Testis (tissue), 2 donors: ENCODE measurements at regions not wholly inside any gene's neighbourhood (a gene's known extent, or its start where the extent isn't known, plus 50 kb on each side); places are given as distances from the start of the nearest gene placed in this dataset.

Source experiments
- DNase-seq: peaks from one replicate; pipeline ENCODE4 v3.0.0-alpha.2; 2019
- H3K27ac ChIP-seq, 2 donors: fragments of 200-600 bp; sonication (generic); one replicate each; pipeline ENCODE4 v1.5.1; 2019
- H3K27me3 ChIP-seq: fragments of 200-600 bp; sonication (generic); one replicate; pipeline ENCODE4 v1.5.1; 2019
- H3K36me3 ChIP-seq: fragments of 200-600 bp; sonication (generic); one replicate; pipeline ENCODE4 v1.5.1; 2017; ENCODE audit warnings: low read depth; ENCODE audit errors: missing control alignments
- H3K4me1 ChIP-seq: fragments of 200-600 bp; sonication (generic); one replicate; pipeline ENCODE4 v1.5.1; 2019
- H3K4me3 ChIP-seq, 2 donors: fragments of 200-600 bp; sonication (generic); one replicate each; pipeline ENCODE4 v1.5.1; 2017 to 2019
- H3K9me3 ChIP-seq: fragments of 200-600 bp; sonication (generic); one replicate; pipeline ENCODE4 v1.5.1; 2017
- POLR2A ChIP-seq: fragments of 450-650 bp; IDR thresholded peaks from one replicate; pipeline ENCODE4 v1.6.1; 2017; ENCODE audit warnings: antibody characterized with exemption, mild to moderate bottlenecking, moderate library complexity
- WGBS, 2 donors: methylation state at CpG; one replicate each; pipeline ENCODE4 v1.1.5; 2018; 5-methylcytosine and 5-hydroxymethylcytosine counted together
- intact Hi-C: fragments of 100-400 bp; cut with DNase I; formaldehyde crosslinking; loops from one replicate; pipeline ENCODE4 v1.15.1; 2023; ENCODE audit warnings: low total_unique reads
- TF ChIP-seq, protein P1 (sequence below), 3 experiments: fragments of 450-650 bp in 2 of 3; fragments of 200-600 bp in 1 of 3; sonication (generic) in 1 of 3; IDR thresholded peaks; one replicate each; pipeline ENCODE4 v1.5.1; 2016 to 2019; ENCODE audit warnings: antibody characterized with exemption in 3 of 3, mild to moderate bottlenecking in 2 of 3, moderate library complexity in 1 of 3

DNA sequence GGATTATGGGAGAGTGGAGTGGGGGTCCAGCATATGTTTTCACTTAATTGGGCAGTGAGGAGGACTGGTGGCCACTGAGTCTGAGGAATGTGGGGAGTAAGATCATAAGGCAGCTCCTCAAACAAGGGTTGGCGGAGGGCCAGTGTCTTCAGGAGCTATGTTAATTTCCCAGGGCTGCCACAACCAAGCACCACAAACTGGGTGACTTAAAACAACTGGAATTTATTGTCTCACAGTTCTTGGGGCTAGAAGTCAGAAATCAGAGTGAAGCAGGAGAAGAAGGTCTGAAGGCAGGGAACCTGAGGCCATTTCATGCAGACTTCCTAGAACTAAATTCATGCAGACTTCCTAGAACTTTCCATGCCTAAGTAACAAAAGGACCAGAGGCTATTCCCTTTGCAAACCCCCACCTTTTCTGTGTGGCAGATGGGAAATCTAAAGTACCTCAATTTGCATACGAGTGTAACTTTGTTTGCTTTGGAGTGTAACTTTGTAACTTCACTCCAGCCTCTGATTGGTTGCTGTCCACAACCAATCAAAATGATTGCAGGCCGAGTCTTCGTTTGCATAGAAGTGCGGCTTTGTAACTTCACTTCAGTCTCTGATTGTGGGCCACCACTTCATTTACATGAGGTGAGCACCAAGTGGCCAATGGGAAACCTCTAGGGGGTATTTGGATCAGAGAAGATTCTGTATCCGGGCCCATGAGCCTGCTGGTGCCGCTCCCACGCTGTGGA is 50.5 kb upstream of the ZBED5 start:
- intact Hi-C loops: no loop called here
- Histone ChIP-seq H3K4me3 (no peak overlapping the region), H3K27me3 (no peaks in the 10 kb centered on the region), H3K4me1 (no peaks in the 10 kb centered on the region), H3K9me3 (no peaks in the 10 kb centered on the region), H3K27ac (no peak overlapping the region), H3K36me3 (no peaks in the 10 kb centered on the region)
- TF ChIP-seq, protein P1, sequence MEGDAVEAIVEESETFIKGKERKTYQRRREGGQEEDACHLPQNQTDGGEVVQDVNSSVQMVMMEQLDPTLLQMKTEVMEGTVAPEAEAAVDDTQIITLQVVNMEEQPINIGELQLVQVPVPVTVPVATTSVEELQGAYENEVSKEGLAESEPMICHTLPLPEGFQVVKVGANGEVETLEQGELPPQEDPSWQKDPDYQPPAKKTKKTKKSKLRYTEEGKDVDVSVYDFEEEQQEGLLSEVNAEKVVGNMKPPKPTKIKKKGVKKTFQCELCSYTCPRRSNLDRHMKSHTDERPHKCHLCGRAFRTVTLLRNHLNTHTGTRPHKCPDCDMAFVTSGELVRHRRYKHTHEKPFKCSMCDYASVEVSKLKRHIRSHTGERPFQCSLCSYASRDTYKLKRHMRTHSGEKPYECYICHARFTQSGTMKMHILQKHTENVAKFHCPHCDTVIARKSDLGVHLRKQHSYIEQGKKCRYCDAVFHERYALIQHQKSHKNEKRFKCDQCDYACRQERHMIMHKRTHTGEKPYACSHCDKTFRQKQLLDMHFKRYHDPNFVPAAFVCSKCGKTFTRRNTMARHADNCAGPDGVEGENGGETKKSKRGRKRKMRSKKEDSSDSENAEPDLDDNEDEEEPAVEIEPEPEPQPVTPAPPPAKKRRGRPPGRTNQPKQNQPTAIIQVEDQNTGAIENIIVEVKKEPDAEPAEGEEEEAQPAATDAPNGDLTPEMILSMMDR (IDR thresholded peaks at IDR 0.05): no peak
- TF ChIP-seq POLR2A: no peak
- WGBS, 2 donors: 66 to 70% methylated on average over 8 of the region's 8 CpGs
- peak; percentile 55 for DNase-seq
